ENCODE measurements at regions not wholly inside any gene's neighbourhood (a gene's known extent, or its start where the extent isn't known, plus 50 kb on each side); places are given as distances from the start of the nearest gene placed in this dataset.

DNA sequence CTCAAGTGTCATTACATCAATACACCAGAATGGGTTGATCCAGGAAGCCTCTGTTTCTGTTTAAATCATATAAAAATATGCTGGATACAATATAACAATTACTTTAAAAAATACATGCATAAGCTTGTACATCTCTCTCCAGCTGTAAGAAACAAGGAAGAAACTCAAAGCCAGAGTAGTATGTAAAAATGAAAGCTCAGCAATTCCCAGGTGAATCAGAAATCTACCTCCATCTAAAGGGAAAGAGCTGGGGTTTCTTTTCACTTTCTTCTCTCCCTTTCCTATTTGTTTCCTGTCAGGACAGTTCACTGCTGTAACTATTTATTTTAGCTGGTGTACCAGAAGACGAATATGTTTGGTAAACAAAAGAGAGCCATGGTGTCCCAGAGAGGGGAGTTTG is 301.0 kb upstream of the C1orf87 start:
- Histone ChIP-seq H3K4me3 (ENCODE audit: low read depth, low read length) (no peak overlapping the region), H3K9me3 (ENCODE audit: control insufficient read depth, insufficient read depth, low read depth, low read length) (no peaks in the 10 kb centered on the region), H3K4me1 (ENCODE audit: control insufficient read depth, insufficient read depth, low read length) (no peaks in the 10 kb centered on the region), H3K36me3 (ENCODE audit: control insufficient read depth in 2 of 2, insufficient read depth in 1 of 2, low read length in 2 of 2) (no peaks in the 10 kb centered on the region), H3K27ac (ENCODE audit: extremely low read depth, low read depth, low read length) (no peak overlapping the region)
- POLR2A ChIA-PET: no interaction called here
- no peak for TF ChIP-seq ZSCAN4 (tag by site-specific recombination; IDR thresholded peaks at IDR 0.05)
- no peak for TF ChIP-seq ZNF140 (tag by site-specific recombination; IDR thresholded peaks at IDR 0.05)
- no peak for TF ChIP-seq ZNF274 (IDR thresholded peaks at IDR 0.05; ENCODE audit: low read length)
- TF ChIP-seq ZNF274 (tag by site-specific recombination; IDR thresholded peaks at IDR 0.05; ENCODE audit: borderline replicate concordance): no peak
- TF ChIP-seq ZNF169 (tag by site-specific recombination; IDR thresholded peaks at IDR 0.05): no peak
- no peak for TF ChIP-seq REST (tag by site-specific recombination; IDR thresholded peaks at IDR 0.05)
- no peak for TF ChIP-seq ZNF707 (tag by site-specific recombination; IDR thresholded peaks at IDR 0.05)
- TF ChIP-seq IKZF3 (tag by site-specific recombination; IDR thresholded peaks at IDR 0.05): no peak
- TF ChIP-seq ZNF518A (tag by site-specific recombination; conservative IDR thresholded peaks at IDR 0.05; ENCODE audit: low read depth): no peak
- TF ChIP-seq ZNF211 (tag by site-specific recombination; IDR thresholded peaks at IDR 0.05; ENCODE audit: low read depth): no peak
- TF ChIP-seq ZNF654 (tag by site-specific recombination; IDR thresholded peaks at IDR 0.05; ENCODE audit: low read depth): no peak
- TF ChIP-seq, protein P1, sequence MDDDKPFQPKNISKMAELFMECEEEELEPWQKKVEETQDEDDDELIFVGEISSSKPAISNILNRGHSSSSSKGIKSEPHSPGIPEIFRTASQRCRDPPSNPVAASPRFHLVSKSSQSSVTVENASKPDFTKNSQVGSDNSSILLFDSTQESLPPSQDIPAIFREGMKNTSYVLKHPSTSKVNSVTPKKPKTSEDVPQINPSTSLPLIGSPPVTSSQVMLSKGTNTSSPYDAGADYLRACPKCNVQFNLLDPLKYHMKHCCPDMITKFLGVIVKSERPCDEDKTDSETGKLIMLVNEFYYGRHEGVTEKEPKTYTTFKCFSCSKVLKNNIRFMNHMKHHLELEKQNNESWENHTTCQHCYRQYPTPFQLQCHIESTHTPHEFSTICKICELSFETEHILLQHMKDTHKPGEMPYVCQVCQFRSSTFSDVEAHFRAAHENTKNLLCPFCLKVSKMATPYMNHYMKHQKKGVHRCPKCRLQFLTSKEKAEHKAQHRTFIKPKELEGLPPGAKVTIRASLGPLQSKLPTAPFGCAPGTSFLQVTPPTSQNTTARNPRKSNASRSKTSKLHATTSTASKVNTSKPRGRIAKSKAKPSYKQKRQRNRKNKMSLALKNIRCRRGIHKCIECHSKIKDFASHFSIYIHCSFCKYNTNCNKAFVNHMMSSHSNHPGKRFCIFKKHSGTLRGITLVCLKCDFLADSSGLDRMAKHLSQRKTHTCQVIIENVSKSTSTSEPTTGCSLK (tag by site-specific recombination; IDR thresholded peaks at IDR 0.05): no peak
- CTCF ChIA-PET: interaction anchor here (0.9 kb wide), 1 partner anchor 55 kb away, joined by 3 read pairs; no protein-coding TSS in a partner anchor

DNA sequence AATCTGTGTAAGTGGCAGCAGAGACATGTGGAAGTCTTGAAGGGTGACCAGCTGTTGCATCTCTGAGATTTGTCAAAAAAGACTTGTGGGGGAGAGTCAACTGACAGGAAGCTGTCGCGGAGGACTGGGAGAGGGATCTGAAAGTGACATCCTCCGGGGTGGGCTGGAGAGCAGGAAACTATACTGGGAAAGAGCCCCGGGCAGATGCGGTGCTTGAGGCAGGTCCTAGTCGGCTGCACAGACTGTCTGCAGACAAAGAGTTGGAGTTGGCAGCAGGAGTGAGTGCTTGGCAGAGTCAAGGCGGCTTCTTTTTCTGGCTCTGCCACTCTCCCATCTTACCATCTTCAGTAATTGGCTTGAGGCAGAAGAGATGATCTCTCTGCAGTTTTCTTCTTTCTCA is 294.0 kb upstream of the C1orf87 start:
- Histone ChIP-seq H3K9me3 (ENCODE audit: control insufficient read depth, insufficient read depth, low read depth, low read length) (no peaks in the 10 kb centered on the region), H3K4me1 (ENCODE audit: control insufficient read depth, insufficient read depth, low read length) (no peaks in the 10 kb centered on the region), H3K27ac (ENCODE audit: extremely low read depth, low read depth, low read length) (no peak overlapping the region), H3K36me3 (ENCODE audit: control insufficient read depth in 2 of 2, insufficient read depth in 1 of 2, low read length in 2 of 2) (no peaks in the 10 kb centered on the region), H3K4me3 (ENCODE audit: low read depth, low read length) (no peak overlapping the region)
- ChIA-PET CTCF (no interaction called here), POLR2A (no interaction called here)
- no peak for TF ChIP-seq ZNF521 (tag by site-specific recombination; IDR thresholded peaks at IDR 0.05)
- no peak for TF ChIP-seq ZNF169 (tag by site-specific recombination; IDR thresholded peaks at IDR 0.05)
- TF ChIP-seq, protein P2, sequence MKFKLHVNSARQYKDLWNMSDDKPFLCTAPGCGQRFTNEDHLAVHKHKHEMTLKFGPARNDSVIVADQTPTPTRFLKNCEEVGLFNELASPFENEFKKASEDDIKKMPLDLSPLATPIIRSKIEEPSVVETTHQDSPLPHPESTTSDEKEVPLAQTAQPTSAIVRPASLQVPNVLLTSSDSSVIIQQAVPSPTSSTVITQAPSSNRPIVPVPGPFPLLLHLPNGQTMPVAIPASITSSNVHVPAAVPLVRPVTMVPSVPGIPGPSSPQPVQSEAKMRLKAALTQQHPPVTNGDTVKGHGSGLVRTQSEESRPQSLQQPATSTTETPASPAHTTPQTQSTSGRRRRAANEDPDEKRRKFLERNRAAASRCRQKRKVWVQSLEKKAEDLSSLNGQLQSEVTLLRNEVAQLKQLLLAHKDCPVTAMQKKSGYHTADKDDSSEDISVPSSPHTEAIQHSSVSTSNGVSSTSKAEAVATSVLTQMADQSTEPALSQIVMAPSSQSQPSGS (tag by site-specific recombination; IDR thresholded peaks at IDR 0.05; ENCODE audit: low read depth): no peak
- TF ChIP-seq ZNF221 (tag by site-specific recombination; IDR thresholded peaks at IDR 0.05; ENCODE audit: borderline replicate concordance): no peak
- no peak for TF ChIP-seq ZNF48 (tag by site-specific recombination; IDR thresholded peaks at IDR 0.05)
- TF ChIP-seq TCF7L2 (IDR thresholded peaks at IDR 0.05; ENCODE audit: borderline replicate concordance, low read depth, low read length): no peak
- TF ChIP-seq KLF17 (tag by site-specific recombination; IDR thresholded peaks at IDR 0.05): no peak
- TF ChIP-seq ZNF138 (tag by site-specific recombination; IDR thresholded peaks at IDR 0.05; ENCODE audit: borderline replicate concordance): no peak
- no peak for TF ChIP-seq ZNF837 (tag by site-specific recombination; IDR thresholded peaks at IDR 0.05)
- TF ChIP-seq BCL11B (tag by site-specific recombination; IDR thresholded peaks at IDR 0.05; ENCODE audit: low read depth): no peak
- no peak for TF ChIP-seq ZNF654 (tag by site-specific recombination; IDR thresholded peaks at IDR 0.05; ENCODE audit: low read depth)

Data from HEK293 (cell line).